Esophagus (tissue), 2 donors: ENCODE measurements at regions not wholly inside any gene's neighbourhood (a gene's known extent, or its start where the extent isn't known, plus 50 kb on each side); places are given as distances from the start of the nearest gene placed in this dataset.

Source experiments
- H3K27ac ChIP-seq, 2 donors: one replicate each; pipeline ENCODE4 v1.5.1; 2013; ENCODE audit warnings: low read depth in 2 of 2, mild to moderate bottlenecking in 2 of 2, inconsistent platforms in 1 of 2, low read length in 1 of 2, moderate library complexity in 1 of 2
- H3K27me3 ChIP-seq, 2 donors: one replicate each; pipeline ENCODE4 v1.6.1; 2013; ENCODE audit warnings: low read length in 2 of 2, control low read depth in 1 of 2, mild to moderate bottlenecking in 1 of 2; ENCODE audit not compliant: insufficient read depth in 2 of 2, control insufficient read depth in 1 of 2
- H3K36me3 ChIP-seq, 2 donors: one replicate each; pipeline ENCODE4 v1.6.1; 2013; ENCODE audit warnings: low read length in 1 of 2; ENCODE audit not compliant: control insufficient read depth in 2 of 2, insufficient read depth in 2 of 2
- H3K4me1 ChIP-seq, 2 donors: one replicate each; pipeline ENCODE4 v1.6.1; 2013; ENCODE audit warnings: low read length in 1 of 2; ENCODE audit not compliant: control insufficient read depth in 2 of 2, insufficient read depth in 2 of 2
- H3K4me3 ChIP-seq, 2 donors: one replicate each; pipeline ENCODE4 v1.5.1; 2013; ENCODE audit warnings: low read length in 2 of 2, mild to moderate bottlenecking in 2 of 2, low read depth in 1 of 2, moderate library complexity in 1 of 2
- H3K9me3 ChIP-seq, 2 donors: one replicate each; pipeline ENCODE4 v1.6.1; 2013; ENCODE audit warnings: mild to moderate bottlenecking in 2 of 2, low read depth in 1 of 2, low read length in 1 of 2, moderate library complexity in 1 of 2; ENCODE audit not compliant: control insufficient read depth in 2 of 2, insufficient read depth in 1 of 2
- WGBS, 2 donors: extraction: QIAGEN DNeasy Blood & Tissue Kit; methylation state at CpG; one replicate each; pipeline ENCODE4 v1.1.7; 2013; 5-methylcytosine and 5-hydroxymethylcytosine counted together
- donor health status: healthy with polysubstance abuse.
- donor health status: Bipolar disorder and iron deficiency.

- Histone ChIP-seq H3K9me3 (no peaks in the 10 kb centered on the region), H3K36me3 (no peaks in the 10 kb centered on the region), H3K27ac (no peak overlapping the region), H3K4me3 (no peak overlapping the region), H3K4me1 (no peaks in the 10 kb centered on the region), H3K27me3 (no peaks in the 10 kb centered on the region)
- WGBS, 2 donors, result 91 to 94% methylated on average over 1 of the region's 1 CpG
Measured at GRCh38 chr10:31742255-31742654, 186.4 kb downstream of the ARHGAP12 start.

DNA sequence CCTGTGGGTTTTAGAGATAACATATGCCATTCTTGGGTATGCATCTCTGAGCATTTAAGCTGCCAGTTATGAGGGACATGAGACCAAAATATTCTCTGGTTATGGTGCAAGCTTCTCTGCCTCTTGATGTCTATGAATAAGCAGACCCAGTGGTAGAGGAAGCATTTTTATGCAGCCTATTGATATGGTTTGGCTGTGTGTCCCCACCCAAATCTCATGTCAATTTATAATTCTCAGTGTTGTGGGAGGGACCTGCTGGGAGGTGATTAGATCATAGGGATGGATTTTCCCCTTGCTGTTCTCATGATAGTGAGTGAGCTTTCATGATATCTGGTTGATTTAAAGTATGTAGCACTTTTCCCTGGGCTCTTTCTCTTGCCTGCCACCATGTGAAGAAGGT lies 187.2 kb downstream of the ARHGAP12 start:
- no peaks in the 10 kb centered on the region for H3K4me1 ChIP-seq

DNA sequence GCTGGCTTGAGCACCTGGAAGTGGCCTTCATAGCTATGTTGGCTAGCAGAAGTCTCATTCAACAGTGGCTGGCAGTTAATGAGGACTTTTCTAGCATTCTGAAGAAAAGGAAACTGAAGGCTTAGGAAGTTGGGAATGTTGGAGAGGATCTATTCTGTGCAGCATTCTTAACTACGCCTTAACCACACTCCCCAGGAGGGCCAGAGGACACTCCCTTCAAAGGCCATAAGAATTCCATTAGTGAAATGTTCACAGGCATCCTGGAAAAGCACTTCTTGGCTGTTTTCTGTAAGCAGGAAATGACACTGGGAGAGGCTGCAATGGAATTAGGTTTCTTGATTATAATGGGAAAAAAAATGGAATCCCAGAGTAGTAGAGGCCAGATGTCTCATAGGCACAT lies 188.9 kb downstream of the ARHGAP12 start:
- Histone ChIP-seq H3K36me3 (no peaks in the 10 kb centered on the region), H3K9me3 (peaks cover 0 to 3% of the 10 kb centered on the region in 2 donors), H3K4me3 (no peak overlapping the region), H3K27ac (no peak overlapping the region), H3K27me3 (no peaks in the 10 kb centered on the region), H3K4me1 (no peaks in the 10 kb centered on the region)
- 69 to 71% methylated on average over 1 of the region's 1 CpG for WGBS, 2 donors

More for the DNA sequence above, 187.2 kb downstream of the ARHGAP12 start:
- no peaks in the 10 kb centered on the region for H3K27me3 ChIP-seq
- no peaks in the 10 kb centered on the region for H3K36me3 ChIP-seq
- no peak overlapping the region for H3K27ac ChIP-seq
- H3K4me3 ChIP-seq, result no peak overlapping the region
- H3K9me3 ChIP-seq, result peaks cover 0 to under 1% of the 10 kb centered on the region in 2 donors

DNA sequence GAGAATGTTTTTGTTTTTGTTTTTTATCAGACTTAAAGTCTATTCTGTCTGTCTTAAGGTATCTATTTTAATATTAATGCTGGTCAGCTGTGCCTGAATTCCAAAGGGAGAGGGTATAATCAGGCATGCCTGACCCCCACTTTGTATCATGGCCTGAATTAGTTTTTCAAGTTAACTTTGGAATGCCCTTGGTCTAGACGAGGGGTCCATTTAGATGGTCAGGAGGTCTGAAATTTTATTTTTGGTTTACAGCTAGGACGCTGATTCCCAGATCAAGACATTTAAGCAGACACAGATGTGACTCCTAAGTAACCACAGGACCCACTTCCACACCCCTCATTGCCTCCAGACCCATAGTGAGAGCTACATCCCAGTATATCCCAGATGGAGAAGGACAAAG lies 189.5 kb downstream of the ARHGAP12 start:
- H3K27me3 ChIP-seq, result no peaks in the 10 kb centered on the region
- peaks cover 0 to 3% of the 10 kb centered on the region in 2 donors for H3K9me3 ChIP-seq
- no peaks in the 10 kb centered on the region for H3K36me3 ChIP-seq
- H3K4me3 ChIP-seq, result no peak overlapping the region
- H3K27ac ChIP-seq, result no peak overlapping the region
- WGBS, 2 donors, result 79 to 81% methylated on average over 2 of the region's 2 CpGs
- no peaks in the 10 kb centered on the region for H3K4me1 ChIP-seq

DNA sequence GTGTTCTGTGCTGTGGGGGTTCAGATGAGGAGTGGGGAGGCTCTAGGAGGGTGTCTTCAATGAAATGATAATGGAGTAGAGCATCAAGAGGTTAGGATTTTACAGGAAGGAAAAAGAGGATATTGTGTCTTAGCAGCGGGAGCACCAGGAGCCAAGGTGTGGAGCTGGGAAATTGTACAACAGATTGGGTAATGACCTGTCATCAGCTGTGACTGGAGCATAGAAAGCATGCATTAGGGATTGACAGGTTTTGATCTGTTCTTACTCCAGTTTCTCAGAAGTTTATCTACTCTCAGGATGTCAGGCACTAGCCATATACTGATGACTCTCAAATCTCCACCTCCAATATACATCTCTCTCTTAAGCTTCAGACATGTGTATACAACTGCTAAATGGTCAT lies 196.9 kb downstream of the ARHGAP12 start:
- Histone ChIP-seq H3K4me1 (no peaks in the 10 kb centered on the region), H3K4me3 (no peak overlapping the region), H3K27me3 (no peaks in the 10 kb centered on the region), H3K27ac (no peak overlapping the region), H3K9me3 (peaks cover 0 to 3% of the 10 kb centered on the region in 2 donors), H3K36me3 (no peaks in the 10 kb centered on the region)
- 90 to 94% methylated on average over 1 of the region's 1 CpG for WGBS, 2 donors

DNA sequence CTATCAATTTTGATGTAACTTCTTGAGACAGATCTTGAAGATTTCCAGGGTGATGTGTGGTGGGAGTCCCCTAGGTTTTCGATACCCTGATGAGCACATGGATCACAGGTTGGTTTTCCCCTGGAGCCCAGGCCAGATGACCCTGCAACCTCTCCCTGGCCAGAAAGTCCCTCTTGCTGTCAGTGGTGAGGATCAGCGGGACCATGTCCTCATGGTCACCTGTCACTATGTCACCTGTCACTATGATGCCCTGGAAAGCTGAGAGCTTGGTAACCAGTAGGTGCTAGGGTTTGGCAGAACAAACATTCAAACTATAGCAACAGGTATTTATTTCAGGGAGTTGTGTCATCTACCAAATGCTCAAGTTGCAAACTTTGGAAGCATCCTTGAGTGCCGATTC lies 197.9 kb downstream of the ARHGAP12 start:
- WGBS, 2 donors, result 87 to 93% methylated on average over 3 of the region's 3 CpGs
- Histone ChIP-seq H3K27me3 (no peaks in the 10 kb centered on the region), H3K27ac (no peak overlapping the region), H3K36me3 (no peaks in the 10 kb centered on the region), H3K4me1 (no peaks in the 10 kb centered on the region), H3K4me3 (no peak overlapping the region), H3K9me3 (no peaks in the 10 kb centered on the region)

GRCh38 chr10:31728698-31729224 lies 199.9 kb downstream of the ARHGAP12 start:
- H3K27me3 ChIP-seq, result no peaks in the 10 kb centered on the region
- 73 to 75% methylated on average over 2 of the region's 2 CpGs for WGBS, 2 donors

GRCh38 chr10:31725436-31725835 lies 203.2 kb downstream of the ARHGAP12 start:
- no peak overlapping the region for H3K4me3 ChIP-seq
- H3K9me3 ChIP-seq, result no peaks in the 10 kb centered on the region
- H3K4me1 ChIP-seq, result no peaks in the 10 kb centered on the region
- WGBS, 2 donors, result 83 to 87% methylated on average over 7 of the region's 7 CpGs
- no peaks in the 10 kb centered on the region for H3K36me3 ChIP-seq
- H3K27ac ChIP-seq, result no peak overlapping the region
- no peaks in the 10 kb centered on the region for H3K27me3 ChIP-seq

More at GRCh38 chr10:31728698-31729224, 199.9 kb downstream of the ARHGAP12 start:
- Histone ChIP-seq H3K36me3 (no peaks in the 10 kb centered on the region), H3K4me3 (no peak overlapping the region), H3K4me1 (no peaks in the 10 kb centered on the region), H3K9me3 (no peaks in the 10 kb centered on the region), H3K27ac (no peak overlapping the region)

DNA sequence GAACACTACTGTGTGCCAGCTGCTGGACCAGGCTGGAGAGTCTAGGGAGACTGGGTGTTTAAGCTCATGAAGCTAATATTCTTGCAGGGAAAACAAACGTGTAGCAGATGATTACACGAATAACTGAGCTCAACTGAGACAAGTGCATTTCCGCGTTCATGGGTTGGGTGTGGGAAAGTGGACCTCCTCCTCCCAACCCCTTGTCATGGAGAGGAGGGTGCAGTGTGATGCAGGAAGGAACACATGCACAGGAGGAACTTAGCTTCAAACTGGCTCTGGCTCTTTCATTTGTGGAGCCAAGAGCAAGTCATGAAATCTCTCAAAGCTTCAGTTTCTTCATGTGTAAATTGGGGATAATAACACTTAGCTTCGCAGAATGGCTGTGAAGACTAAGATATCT lies 204.3 kb downstream of the ARHGAP12 start:
- Histone ChIP-seq H3K4me1 (no peaks in the 10 kb centered on the region), H3K27ac (no peak overlapping the region), H3K27me3 (no peaks in the 10 kb centered on the region), H3K36me3 (no peaks in the 10 kb centered on the region), H3K9me3 (no peaks in the 10 kb centered on the region), H3K4me3 (no peak overlapping the region)
- WGBS, 2 donors, result 86 to 87% methylated on average over 5 of the region's 5 CpGs

DNA sequence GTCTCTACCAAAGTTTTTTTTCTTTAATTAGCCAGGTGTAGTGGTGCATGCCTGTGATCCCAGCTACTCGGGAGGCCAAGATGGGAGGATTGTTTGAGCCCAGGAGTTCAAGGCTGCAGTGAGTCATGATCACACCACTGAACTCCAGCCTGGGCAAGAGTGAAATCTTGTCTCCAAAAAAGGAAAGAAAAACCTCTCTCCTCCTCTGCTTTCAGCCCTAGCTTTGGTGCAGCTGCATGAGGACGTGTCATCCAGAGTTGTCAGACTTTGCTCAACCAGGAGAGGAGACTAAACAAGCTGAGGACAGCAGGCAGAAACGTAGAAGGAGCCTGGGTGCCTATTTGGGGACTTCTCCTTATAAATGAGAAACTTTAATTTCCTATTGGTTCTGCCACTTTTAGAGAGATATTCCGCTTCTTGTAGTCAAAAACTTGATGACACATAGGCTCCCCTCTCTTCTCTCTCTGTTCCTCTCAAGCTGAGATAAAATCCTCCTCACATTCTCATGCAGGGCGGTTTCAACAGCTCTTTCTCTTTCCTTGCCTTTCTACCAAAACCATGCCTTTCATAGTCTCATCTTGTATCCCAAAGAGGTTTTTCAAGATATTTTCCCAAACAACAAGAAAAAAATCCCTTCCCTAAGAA lies 205.4 kb downstream of the ARHGAP12 start:
- Histone ChIP-seq H3K9me3 (no peaks in the 10 kb centered on the region), H3K4me3 (no peak overlapping the region), H3K4me1 (no peaks in the 10 kb centered on the region), H3K27me3 (no peaks in the 10 kb centered on the region), H3K36me3 (no peaks in the 10 kb centered on the region), H3K27ac (no peak overlapping the region)
- 62 to 64% methylated on average over 5 of the region's 5 CpGs for WGBS, 2 donors
